Gastrocnemius medialis (tissue), 4 donors: ENCODE measurements at regions not wholly inside any gene's neighbourhood (a gene's known extent, or its start where the extent isn't known, plus 50 kb on each side); places are given as distances from the start of the nearest gene placed in this dataset.

Source experiments
- CTCF ChIP-seq, 5 experiments: fragments of 450-650 bp in 3 of 5; fragments of 200-600 bp in 2 of 5; sonication (generic) in 2 of 5; IDR thresholded peaks in 4 of 5; conservative IDR thresholded peaks in 1 of 5; 1 replicate in 4 of 5; 2 replicates in 1 of 5; pipeline ENCODE4 v1.5.1; 2016 to 2019; ENCODE audit warnings: antibody characterized with exemption in 5 of 5, mild to moderate bottlenecking in 3 of 5, moderate library complexity in 3 of 5
- POLR2A ChIP-seq, 2 donors: fragments of 450-650 bp; IDR thresholded peaks; one replicate each; pipeline ENCODE4 v1.6.1; 2017; ENCODE audit warnings: antibody characterized with exemption in 2 of 2, mild to moderate bottlenecking in 2 of 2, moderate library complexity in 2 of 2

- no peak for TF ChIP-seq CTCF (IDR thresholded peaks at IDR 0.05 in 4 of 5, conservative IDR thresholded peaks at IDR 0.05 in 1 of 5)
- TF ChIP-seq POLR2A (IDR thresholded peaks at IDR 0.05) = no peak
Measured at GRCh38 chrX:88424071-88424470, 323.0 kb upstream of the CPXCR1 start.
